ENCODE measurements at regions not wholly inside any gene's neighbourhood (a gene's known extent, or its start where the extent isn't known, plus 50 kb on each side); places are given as distances from the start of the nearest gene placed in this dataset.

GRCh38 chr13:21259571-21260455, 83.4 kb downstream of the MRPL57 start:
- TF ChIP-seq PAX5 (IDR thresholded peaks at IDR 0.05; ENCODE audit: insufficient read depth, low read length, severe bottlenecking) (no peak), POLR2A (IDR thresholded peaks at IDR 0.05; ENCODE audit: low read depth, low read length) (no peak), TAF1 (IDR thresholded peaks at IDR 0.05; ENCODE audit: low read depth, low read length) (no peak), SPI1 (IDR thresholded peaks at IDR 0.05; ENCODE audit: low read depth, low read length) (no peak), POLR2AphosphoS5 (IDR thresholded peaks at IDR 0.05; ENCODE audit: low read depth, low read length) (no peak), POU2F2 (IDR thresholded peaks at IDR 0.05; ENCODE audit: low read depth, low read length) (no peak)

Measured in GM12891 (cell line).